HG03342 (cell line): ENCODE measurements at regions not wholly inside any gene's neighbourhood (a gene's known extent, or its start where the extent isn't known, plus 50 kb on each side); places are given as distances from the start of the nearest gene placed in this dataset.
"Not testable (repeated sequence)": the region's sequence is repeated elsewhere in the genome, so short reads cannot be mapped to it uniquely, and the experiment has no call there.

Source experiments
- ATAC-seq: cut with Tn5 transposase; IDR thresholded peaks from one replicate; pipeline ENCODE4 v1.9.1; 2021; ENCODE audit warnings: mild to moderate bottlenecking, moderate library complexity; ENCODE audit not compliant: unreplicated experiment

DNA sequence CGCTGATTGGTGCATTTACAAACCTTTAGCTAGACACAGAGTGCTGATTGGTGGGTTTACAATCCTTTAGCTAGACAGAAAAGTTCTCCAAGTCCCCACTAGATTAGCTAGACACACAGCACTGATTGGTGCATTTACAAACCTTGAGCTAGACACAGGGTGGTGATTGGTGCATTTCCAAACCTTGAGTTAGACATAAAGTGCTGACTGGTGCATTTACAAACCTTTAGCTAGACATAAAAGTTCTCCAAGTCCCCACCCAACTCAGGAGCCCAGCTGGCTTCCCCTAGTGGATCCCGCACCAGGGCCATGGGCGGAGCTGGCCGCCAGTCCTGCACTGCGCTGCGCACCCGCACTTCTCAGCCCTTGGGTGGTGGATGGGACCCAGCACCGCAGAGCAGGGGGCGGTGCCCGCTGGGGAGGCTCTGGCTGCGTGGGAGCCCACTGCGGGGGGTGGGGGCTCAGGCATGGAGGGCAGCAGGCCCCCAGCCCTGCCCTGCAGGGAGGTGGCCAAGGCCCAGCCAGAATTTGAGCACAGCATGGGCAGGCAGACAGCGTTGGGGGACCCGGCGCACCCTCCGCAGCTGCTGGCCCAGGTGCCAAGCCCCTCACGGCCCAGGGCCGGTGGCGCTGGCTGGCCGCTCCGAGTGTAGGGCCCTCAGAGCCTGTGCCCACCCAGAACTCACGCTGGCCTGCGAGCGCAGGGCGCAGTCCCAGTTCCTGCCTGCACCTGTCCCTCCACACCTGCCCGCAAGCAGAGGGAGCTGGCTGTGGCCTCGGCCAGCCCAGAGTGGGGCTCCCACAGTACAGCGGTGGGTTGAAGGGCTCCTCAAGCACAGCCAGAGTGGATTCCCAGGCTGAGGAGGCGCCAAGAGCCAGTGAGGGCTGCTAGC lies 608.9 kb upstream of the LCORL start:
- no peak for ATAC-seq

DNA sequence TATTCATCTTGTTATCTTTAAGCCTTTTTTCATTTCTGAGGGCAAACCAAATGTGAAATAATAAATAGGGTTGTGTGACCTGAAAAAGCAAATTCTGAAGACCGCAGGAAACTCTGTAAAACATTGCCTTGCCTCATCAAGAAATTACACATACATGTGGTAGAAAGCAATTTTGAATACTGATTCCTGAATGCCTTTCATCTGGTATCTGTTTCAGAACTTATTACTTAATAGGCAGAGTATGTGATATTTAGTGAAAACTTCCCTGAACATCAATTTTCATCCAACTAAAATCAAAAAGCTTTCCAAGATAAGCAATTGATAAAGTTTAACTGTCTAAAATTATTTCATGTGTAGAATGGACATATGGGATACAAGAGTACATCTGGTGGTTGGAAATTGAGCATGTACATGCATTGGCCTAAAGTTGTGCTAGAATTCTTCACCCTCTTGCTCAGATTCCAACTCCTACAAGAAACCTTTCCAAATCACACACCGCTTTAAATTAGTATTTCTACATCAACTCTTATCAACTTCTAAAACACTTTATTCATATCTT lies 606.0 kb upstream of the LCORL start:
- no peak for ATAC-seq

DNA sequence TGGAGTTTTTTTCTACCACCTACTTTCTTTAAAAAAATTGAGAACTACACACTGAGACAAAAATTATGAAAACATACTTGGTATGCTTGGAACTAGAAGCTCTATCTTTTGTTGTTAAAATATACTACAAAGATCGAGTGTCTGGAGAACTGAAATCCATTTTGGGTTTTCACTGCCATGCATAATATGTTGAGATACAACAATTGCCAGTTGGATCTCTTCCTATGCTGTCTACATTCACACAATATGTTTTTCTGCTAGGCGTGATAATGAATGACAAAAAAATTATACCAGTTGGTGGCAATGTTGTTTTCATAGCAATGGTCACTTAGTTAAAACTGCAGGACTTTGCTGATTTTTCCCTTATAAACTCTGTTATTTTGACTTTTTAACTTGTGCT lies 605.4 kb upstream of the LCORL start:
- ATAC-seq = no peak

DNA sequence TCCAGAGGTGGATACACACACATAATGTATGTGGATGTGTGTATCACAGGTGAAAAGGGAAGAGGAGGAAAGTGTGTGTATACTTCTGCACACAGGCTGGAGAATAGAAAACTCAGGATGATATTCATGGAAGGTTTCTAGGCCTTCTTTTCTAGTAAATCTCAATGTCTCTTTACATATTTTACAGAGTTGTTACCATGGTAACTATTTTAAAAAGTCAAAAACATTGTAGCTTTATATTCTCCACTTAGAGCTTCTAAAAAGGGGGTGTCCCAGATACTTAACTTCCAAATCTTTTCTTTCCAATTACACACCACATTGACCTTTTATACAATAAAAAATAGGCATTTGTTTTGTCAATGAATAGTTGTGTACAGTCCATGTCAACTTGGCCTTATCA lies 604.8 kb upstream of the LCORL start:
- ATAC-seq = no peak

DNA sequence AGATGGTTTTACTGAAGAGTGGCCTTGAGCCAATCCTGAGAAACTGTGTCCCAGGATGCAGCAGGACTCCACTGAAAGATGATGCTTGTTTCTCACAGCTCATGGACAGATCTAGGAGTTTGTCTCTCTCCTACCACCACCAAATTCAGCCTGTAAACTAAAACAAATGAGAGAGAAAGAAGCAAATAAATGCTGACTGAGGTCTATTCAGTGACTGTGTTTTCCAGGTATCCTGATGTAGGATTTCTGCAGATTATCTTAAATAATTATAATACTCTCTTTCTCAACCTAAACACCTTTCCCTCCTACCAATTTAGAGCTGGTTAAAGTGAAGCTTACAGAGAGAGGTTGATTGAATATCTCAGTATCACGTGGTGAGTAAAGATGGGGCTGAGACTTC lies 599.6 kb upstream of the LCORL start:
- no peak for ATAC-seq

DNA sequence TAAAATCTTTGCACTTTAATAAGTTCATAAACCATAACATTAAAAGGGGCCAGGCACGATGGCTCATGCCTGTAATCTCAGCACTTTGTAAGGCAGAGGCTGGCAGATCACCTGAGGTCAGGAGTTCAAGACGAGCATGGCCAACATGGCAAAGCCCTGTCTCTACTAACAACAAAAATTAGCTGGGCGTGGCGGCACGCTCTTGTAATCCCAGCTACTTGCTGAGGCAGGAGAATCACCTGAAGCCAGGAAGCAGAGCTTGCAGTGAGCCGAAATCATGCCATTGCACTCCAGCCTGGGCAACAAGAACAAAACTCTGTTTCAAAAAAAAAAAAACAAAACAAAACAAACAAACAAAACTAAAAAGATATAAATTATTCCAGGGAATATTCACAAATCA lies 595.2 kb upstream of the LCORL start:
- ATAC-seq = no peak

DNA sequence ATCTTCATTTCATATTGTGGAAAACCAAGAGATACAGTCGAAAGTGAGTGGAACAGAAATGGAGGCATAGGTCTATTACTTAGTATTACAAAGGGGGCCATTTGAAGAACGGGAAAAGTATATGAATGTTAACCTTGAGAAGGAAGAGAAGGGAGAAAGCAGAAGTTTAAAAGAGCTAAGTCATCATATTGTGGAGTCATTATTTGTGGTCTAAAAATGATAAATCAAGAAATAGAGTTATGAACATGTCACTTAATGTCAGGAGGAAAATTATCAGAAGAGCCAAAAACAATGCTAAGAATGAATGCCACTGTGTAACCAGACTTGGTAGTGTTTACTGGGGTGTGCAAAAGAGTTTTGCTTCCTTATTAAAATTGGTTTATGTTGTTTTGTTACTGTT lies 589.5 kb upstream of the LCORL start:
- no peak for ATAC-seq

DNA sequence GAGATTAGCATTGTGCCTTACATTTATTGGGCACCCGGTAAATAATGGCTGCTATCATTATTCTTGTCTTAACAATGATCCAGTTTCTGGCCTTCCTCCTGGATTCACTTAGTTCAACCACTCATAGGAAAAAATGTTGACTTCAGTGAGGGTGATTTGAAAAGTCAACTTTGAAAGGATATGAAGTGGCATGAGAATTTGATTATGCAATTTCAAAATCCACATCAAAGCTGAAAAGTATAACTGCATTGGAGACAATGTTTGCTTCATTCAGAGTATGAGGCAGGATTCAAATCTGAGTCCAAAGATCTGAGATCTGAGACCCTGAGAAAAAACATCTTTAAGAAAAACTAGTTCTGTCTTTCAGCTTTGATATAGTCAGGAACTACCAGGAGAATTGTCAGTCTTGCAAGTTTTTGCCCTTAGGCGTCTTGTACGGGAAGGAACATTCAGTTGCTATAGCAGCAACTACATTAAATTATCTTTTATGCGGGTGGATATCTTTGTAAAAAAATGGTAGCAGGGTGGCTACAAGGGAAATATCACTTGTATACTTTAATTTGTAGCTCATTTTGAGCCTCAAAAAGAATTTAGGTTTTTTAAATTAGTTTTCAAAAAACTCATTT lies 587.5 kb upstream of the LCORL start:
- ATAC-seq = no peak

DNA sequence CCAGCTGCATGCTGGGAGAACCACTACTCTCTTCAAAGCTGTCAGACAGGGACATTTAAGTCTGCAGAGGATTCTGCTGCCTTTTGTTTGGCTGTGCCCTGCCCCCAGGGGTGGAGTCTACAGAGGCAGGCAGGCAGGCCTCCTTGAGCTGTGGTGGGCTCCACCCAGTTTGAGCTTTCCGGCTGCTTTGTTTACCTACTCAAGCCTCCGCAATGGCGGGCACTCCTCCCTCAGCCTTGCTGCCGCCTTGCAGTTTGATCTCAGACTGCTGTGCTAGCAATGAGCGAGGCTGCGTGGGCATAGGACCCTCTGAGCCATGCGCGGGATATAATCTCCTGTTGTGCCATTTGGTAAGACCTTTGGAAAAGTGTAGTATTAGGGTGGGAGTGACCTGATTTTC lies 581.1 kb upstream of the LCORL start:
- not testable (repeated sequence) for ATAC-seq

DNA sequence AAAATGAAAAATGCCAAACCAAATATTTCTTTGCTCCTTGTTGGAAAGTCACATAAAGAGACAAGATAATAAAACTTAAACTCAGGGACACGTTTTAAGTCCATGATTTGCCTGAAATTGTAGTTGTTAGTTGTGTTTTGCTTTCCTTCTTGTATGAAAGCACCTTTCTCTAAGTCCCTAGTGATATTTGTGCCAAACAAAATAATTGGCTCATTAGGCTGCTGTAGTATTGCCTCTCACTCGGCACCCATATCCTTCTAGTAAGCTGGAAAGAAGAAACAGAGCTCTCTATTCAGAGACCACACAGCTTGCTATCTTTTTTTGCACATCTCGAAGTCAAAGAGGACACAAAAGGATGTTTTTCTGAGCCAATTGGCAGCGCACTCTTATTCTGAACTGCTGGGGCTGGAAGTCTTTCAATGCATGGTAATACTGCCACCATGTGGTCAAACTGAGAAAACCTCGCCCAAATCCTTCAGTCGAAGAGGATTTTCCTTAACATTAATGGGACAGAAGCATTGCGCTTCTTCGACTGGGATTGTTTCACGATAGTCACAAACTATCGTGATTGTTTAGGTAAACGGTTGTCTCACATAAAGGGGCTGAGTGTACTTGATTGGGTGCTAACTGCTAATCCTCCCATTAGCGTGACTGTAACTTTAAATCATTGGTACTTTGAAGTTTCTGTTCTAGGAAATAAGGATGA lies 571.9 kb upstream of the LCORL start:
- peak; percentile 88 for ATAC-seq

DNA sequence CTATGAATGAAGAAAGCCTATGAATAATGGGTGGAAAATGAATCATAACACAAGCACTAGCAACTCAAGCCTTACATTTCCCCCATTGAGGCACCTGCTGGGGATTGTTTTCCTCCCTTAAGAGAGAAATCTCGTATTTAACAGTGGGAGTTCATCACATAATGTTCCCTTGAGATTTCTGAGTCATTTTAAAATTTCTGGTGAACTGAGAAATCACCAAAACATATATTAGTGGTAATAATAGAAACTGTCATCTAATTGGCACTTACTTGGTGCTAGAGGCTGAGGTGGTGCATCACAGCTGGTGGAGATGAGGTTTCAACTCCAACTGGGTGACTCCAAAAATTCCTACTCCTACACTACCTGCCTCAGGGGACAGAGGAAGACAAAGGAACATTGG lies 561.3 kb upstream of the LCORL start:
- ATAC-seq = no peak

DNA sequence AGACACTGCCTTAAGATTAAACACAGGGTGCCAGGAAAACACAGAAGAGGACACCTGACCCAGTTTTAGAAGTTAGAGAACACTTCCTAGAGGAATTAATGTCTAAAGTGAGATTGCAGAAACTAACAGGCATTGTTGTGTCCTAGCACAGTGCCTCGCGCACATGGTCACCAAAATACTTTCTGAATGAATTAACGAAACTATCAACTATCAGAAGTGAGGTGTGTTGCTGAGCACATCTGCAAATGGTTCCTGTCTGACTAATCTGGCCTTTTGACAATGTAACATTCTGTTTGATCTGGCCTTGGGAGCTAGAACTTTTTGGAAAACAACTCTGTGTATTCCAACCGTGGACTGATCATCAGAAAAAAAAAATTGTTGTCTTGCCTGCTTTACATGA lies 556.8 kb upstream of the LCORL start:
- ATAC-seq = no peak

DNA sequence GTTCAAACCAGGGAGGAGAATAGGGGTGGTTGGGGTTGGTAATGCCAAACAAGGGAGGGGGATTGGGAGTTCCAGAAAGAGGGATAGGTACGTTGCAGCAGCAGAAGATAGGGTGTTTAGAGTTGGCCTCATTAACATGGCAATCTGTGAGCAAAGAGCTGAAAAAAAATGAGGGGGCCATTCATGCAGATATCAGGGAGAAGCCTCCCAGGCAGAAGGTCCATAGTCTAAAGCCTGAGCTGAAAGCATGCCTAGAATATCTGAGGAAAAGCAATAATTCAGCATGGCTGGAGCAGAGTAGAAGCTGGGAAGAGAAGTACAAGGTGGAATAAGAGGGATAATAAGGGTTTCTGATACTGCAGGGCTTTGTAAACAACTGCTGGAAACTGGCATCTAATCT lies 550.9 kb upstream of the LCORL start:
- no peak for ATAC-seq

DNA sequence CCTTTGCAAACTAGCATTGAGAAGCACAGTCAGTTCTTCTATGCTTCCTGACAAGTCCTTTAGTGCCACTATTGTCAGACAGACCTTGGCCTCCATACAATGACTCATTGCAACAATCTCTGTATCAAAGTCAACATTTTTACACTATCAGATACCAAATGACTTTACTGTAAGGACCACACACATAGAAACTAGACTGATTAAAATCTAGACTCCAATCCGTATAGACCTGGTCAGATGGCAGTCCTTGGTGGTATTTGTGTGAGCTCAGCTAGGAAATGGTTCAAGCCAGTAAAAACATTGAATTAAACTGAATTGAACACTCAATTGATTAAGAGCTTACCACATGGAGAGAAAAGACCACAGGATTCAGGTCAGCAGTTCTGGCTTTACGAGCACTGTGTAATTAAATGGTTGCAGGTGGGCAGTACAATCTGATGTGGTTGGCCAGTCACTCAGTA lies 549.8 kb upstream of the LCORL start:
- ATAC-seq = no peak

DNA sequence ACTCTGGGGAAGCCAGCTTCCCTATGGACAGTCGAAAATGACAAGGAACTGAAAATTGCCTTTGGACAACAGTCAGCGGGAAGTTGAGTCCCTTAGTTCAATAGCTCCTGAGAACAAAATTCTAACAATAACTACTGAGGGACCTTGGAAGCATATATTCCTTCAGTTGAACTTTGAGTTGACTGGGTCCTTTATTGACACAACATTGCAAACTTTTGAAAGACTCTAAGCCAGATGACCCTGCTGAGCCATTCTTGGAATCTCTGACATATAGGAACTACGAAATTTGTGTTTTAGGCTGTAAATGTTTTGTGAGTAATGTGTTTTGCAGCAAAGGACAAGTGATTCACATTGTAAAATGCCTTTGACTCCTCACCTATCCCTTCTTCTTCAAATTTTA lies 548.8 kb upstream of the LCORL start:
- ATAC-seq = no peak

DNA sequence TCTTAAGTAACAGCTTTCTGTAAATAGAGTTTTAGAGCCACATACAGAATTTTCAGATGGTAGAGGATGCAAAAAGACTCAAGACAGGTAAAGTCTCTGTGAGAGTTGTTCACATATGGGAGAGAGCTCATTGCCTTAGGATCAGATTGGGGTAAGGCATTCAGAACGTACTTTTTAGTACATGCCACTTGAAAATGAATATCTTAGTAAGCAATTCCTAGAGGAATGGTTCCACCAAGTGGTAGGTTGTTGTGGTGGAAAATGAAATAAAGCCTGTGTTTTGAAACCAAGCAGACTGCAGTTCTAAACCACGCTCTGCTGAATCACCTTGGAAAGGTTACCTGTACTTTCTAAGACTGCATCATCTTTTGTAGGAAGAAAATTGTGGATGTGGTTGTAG lies 547.0 kb upstream of the LCORL start:
- no peak for ATAC-seq

DNA sequence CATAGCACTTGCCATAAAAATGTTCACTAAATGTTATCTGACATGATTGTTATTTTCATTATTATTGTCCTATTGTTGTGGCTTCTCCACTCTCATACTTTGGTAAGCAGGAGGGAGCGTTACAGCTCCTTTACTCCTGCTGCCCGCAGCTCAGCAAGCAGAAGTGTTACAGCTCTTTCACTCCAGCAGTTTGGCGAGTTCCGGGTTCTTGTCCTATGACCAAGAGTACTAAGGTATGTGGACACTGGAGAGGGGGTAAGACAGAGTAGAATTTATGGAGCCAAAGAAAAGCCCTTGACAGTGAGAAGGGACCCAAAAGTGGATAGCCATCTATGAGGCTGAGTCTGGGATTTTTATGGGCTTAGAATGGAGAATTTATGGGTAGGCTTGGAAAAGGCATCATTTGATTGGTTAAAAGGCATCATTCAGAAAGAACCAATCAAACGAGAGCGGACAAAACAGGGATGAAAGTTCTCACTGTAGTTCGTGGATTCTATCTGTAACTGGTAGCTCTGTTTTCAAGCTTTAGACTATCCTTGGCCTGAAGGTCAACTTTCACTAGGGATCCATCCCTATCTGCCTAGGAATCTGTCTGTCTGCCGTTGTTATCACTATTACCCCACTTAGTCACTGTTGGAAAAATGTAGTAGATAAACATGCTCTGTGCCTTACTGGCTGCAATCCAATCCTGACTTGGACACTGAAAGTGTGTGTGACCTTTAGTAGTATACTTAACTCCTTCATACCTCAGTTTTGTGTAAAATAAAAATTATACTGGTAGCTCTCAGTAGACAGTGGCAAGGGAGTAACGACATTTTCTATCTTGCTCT lies 545.6 kb upstream of the LCORL start:
- ATAC-seq = no peak

DNA sequence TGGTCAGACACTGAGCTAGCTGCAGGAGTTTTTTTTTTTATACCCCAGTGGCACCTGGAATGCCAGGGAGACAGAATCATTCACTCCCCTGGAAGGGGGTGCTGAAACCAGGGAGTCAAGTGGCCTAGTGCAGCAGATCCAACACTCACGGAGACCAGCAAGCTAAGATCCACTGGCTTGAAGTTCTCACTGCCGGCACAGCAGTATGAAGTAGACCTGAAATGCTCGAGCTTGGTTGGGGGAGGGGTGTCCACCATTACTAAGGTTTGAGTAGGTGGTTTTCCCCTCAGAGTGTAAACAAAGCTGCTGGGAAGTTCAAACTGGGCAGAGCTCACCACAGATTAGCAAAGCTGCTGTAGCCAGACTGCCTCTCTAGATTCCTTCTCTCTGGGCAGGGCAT lies 537.9 kb upstream of the LCORL start:
- no peak for ATAC-seq

DNA sequence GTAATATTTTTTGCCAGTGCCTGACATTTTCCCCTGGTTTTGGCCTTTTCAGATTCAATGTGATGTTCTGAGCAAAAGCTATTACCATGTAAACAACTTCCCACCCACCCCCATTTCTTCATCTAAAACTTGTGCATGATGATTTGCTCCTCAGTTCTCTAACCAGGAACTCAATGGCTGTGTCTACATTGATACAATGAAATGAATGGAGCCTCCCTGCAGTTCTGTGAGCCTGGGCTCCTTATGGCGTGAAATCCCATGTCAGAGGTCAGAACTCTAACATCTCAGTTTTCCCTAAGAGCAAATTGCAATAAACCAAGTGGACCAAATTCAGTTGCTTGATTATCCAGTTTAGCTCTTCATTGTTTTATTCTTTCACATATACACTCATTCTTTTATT lies 534.8 kb upstream of the LCORL start:
- ATAC-seq = no peak

DNA sequence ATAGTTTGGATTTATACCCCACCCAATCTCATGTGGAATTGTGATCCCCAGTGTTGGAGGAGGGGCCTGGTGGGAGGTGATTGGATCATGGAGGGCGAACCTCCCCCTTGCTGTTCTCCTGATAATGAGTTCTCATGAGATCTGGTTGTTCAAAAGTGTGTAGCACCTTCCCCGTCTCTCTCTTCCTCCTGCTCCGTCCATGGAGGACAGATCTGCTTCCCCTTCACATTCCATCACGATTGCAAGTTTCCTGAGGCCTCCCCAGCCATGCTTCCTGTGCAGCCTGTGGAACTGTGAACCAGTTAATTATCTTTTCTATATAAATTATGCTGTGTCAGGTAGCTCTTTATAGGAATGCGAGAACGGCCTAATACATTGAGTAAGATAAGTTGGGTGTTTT lies 518.8 kb upstream of the LCORL start:
- no peak for ATAC-seq

DNA sequence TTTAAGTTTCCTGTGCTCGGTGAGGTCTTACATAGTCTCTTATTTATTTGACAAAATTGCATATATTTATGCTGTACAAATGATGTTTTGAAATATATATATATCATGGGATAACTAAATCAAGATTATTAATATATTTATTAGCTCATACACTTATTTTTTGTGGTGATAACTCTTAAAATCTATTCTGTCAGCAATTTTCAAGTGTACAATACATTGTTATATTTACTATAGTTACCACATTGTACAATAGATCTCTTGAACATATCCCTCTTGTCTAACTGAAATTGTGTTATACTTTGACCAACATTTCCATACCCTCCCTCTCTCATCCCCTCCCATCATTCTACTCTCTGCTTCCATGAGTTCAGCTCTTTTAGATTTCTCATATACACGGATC lies 516.6 kb upstream of the LCORL start:
- no peak for ATAC-seq
